H1 (cell line): ENCODE measurements at regions not wholly inside any gene's neighbourhood (a gene's known extent, or its start where the extent isn't known, plus 50 kb on each side); places are given as distances from the start of the nearest gene placed in this dataset.

ENCODE experiments used
- RBBP5 ChIP-seq: IDR thresholded peaks from 2 replicates; pipeline ENCODE4 v1.7.1; 2012; ENCODE audit warnings: low read depth, mild to moderate bottlenecking, inconsistent platforms, low read length, moderate library complexity, borderline replicate concordance
- SUZ12 ChIP-seq: fragments of 200-600 bp; sonication (generic); IDR thresholded peaks from 2 replicates; pipeline ENCODE4 v1.6.1; 2012; ENCODE audit warnings: mild to moderate bottlenecking, inconsistent platforms, low read length, moderate library complexity, mixed read lengths

- TF ChIP-seq RBBP5, result no peak
- TF ChIP-seq SUZ12, result no peak
Measured at GRCh38 chr12:114293073-114293472, 112.9 kb downstream of the TBX5 start (continued).
